GM19467 (cell line): ENCODE measurements at regions not wholly inside any gene's neighbourhood (a gene's known extent, or its start where the extent isn't known, plus 50 kb on each side); places are given as distances from the start of the nearest gene placed in this dataset.

Experiments
- ATAC-seq: cut with Tn5 transposase; IDR thresholded peaks from one replicate; pipeline ENCODE4 v1.9.1; 2021; ENCODE audit warnings: mild to moderate bottlenecking, moderate library complexity; ENCODE audit not compliant: unreplicated experiment

- ATAC-seq, result no peak
These were observed 175.7 kb upstream of the DDHD1 start for GRCh38 chr14:53328841-53329240.

- no peak for ATAC-seq
These were observed 174.6 kb upstream of the DDHD1 start for GRCh38 chr14:53327716-53328115.

- no peak for ATAC-seq
These were observed 172.2 kb upstream of the DDHD1 start for GRCh38 chr14:53325176-53325806.

- ATAC-seq, result no peak
These were observed 163.4 kb upstream of the DDHD1 start for GRCh38 chr14:53316504-53316903.

GRCh38 chr14:53310412-53310811 is 157.3 kb upstream of the DDHD1 start:
- ATAC-seq, result peak; percentile 69

GRCh38 chr14:53306911-53307310 is 153.8 kb upstream of the DDHD1 start:
- ATAC-seq, result no peak

GRCh38 chr14:53306267-53306721 is 153.2 kb upstream of the DDHD1 start:
- ATAC-seq, result no peak

GRCh38 chr14:53304726-53305381 is 151.7 kb upstream of the DDHD1 start:
- no peak for ATAC-seq

- no peak for ATAC-seq
These were observed 143.0 kb upstream of the DDHD1 start for GRCh38 chr14:53295985-53296582.

GRCh38 chr14:53295372-53295771 is 142.2 kb upstream of the DDHD1 start:
- no peak for ATAC-seq

GRCh38 chr14:53286301-53286700 is 133.2 kb upstream of the DDHD1 start:
- no peak for ATAC-seq

GRCh38 chr14:53285821-53286220 is 132.7 kb upstream of the DDHD1 start:
- ATAC-seq, result no peak

- ATAC-seq, result no peak
These were observed 131.9 kb upstream of the DDHD1 start for GRCh38 chr14:53285064-53285463.

- ATAC-seq, result no peak
These were observed 125.7 kb upstream of the DDHD1 start for GRCh38 chr14:53278602-53279506.

- no peak for ATAC-seq
These were observed 120.5 kb upstream of the DDHD1 start for GRCh38 chr14:53273671-53274072.

GRCh38 chr14:53265025-53265424 is 111.9 kb upstream of the DDHD1 start:
- no peak for ATAC-seq

- ATAC-seq, result no peak
These were observed 107.8 kb upstream of the DDHD1 start for GRCh38 chr14:53260928-53261327.

- ATAC-seq, result no peak
These were observed 107.2 kb upstream of the DDHD1 start for GRCh38 chr14:53260286-53260685.

- no peak for ATAC-seq
These were observed 99.0 kb upstream of the DDHD1 start for GRCh38 chr14:53252141-53252540.

- no peak for ATAC-seq
These were observed 95.9 kb upstream of the DDHD1 start for GRCh38 chr14:53249059-53249458.
